IMR-90 (cell line): ENCODE measurements at regions not wholly inside any gene's neighbourhood (a gene's known extent, or its start where the extent isn't known, plus 50 kb on each side); places are given as distances from the start of the nearest gene placed in this dataset.

Source experiments
- ATAC-seq: fragments of 200-7000 bp; cut with Tn5 transposase; 2 replicates; pipeline ENCODE4 v1.9.1; 2020; ENCODE audit warnings: low read depth, mild to moderate bottlenecking, moderate library complexity
- BruUV-seq: library from RNA; stranded (reverse); fragments of 400-500 nt; replicated peaks from 2 replicates; lab custom pipeline; 2021; lab: Mats Ljungman, UMichigan
- CTCF ChIA-PET: fragments of 300-600 bp; formaldehyde crosslinking; extraction: SDS; loops from one replicate; lab custom pipeline; 2021; ENCODE audit warnings: antibody characterized with exemption; lab: Yijun Ruan, JAX
- POLR2A ChIA-PET: fragments of 300-600 bp; sonication (Branson Sonifier 250); formaldehyde crosslinking; loops from one replicate; lab custom pipeline; 2022; ENCODE audit warnings: antibody characterized with exemption; ENCODE audit not compliant: unreplicated experiment; lab: Charles Lee
- DNase-seq: peaks from one replicate; pipeline ENCODE4 v3.0.0; 2013
- H2AFZ ChIP-seq: replicated peaks from 2 replicates; pipeline ENCODE3; 2013; ENCODE audit warnings: low read length, mild to moderate bottlenecking; ENCODE audit not compliant: poor library complexity
- H2AK5ac ChIP-seq: 2 replicates; pipeline ENCODE4 v1.6.1; 2013; ENCODE audit warnings: low read depth, low read length, inconsistent platforms
- H2AK9ac ChIP-seq: replicated peaks from 2 replicates; pipeline ENCODE3; 2013; ENCODE audit warnings: mild to moderate bottlenecking, low read depth, low read length, moderate library complexity; ENCODE audit not compliant: poor library complexity
- H2BK120ac ChIP-seq: 2 replicates; pipeline ENCODE4 v1.6.1; 2013; ENCODE audit warnings: low read depth, low read length, inconsistent platforms
- H2BK15ac ChIP-seq: 3 replicates; pipeline ENCODE4 v1.6.1; 2013; ENCODE audit warnings: low read depth, low read length, inconsistent platforms
- H2BK20ac ChIP-seq: 2 replicates; pipeline ENCODE4 v1.6.1; 2013; ENCODE audit warnings: low read depth, mild to moderate bottlenecking, inconsistent platforms, low read length, moderate library complexity
- H2BK5ac ChIP-seq: 2 replicates; pipeline ENCODE4 v1.6.1; 2013; ENCODE audit warnings: mild to moderate bottlenecking, low read depth, low read length, inconsistent platforms; ENCODE audit not compliant: poor library complexity, severe bottlenecking
- H3K14ac ChIP-seq: replicated peaks from 2 replicates; pipeline ENCODE4 v1.6.1; 2013; ENCODE audit warnings: low read depth, low read length, inconsistent platforms
- H3K18ac ChIP-seq: 2 replicates; pipeline ENCODE4 v1.6.1; 2013; ENCODE audit warnings: low read depth, low read length, control low read depth
- H3K23ac ChIP-seq: 2 replicates; pipeline ENCODE4 v1.6.1; 2013; ENCODE audit warnings: low read depth, low read length, inconsistent platforms
- H3K27ac ChIP-seq: 2 replicates; pipeline ENCODE4 v1.5.1; 2013; ENCODE audit warnings: mild to moderate bottlenecking, control low read depth, low read length; ENCODE audit not compliant: insufficient read depth
- H3K27me3 ChIP-seq: 2 replicates; pipeline ENCODE4 v1.6.1; 2013; ENCODE audit warnings: low read length; ENCODE audit not compliant: control insufficient read depth, insufficient read depth
- H3K36me3 ChIP-seq: 2 replicates; pipeline ENCODE4 v1.6.1; 2013; ENCODE audit warnings: low read length, mixed read lengths; ENCODE audit not compliant: control insufficient read depth, insufficient read depth
- H3K4ac ChIP-seq: 2 replicates; pipeline ENCODE4 v1.6.1; 2013; ENCODE audit warnings: low read depth, low read length, inconsistent platforms
- H3K4me1 ChIP-seq: 2 replicates; pipeline ENCODE4 v1.6.1; 2013; ENCODE audit warnings: low read length, mixed read lengths; ENCODE audit not compliant: control insufficient read depth, insufficient read depth
- H3K4me2 ChIP-seq: 2 replicates; pipeline ENCODE4 v1.6.1; 2013; ENCODE audit warnings: low read depth, mild to moderate bottlenecking, control low read depth, low read length, moderate library complexity
- H3K4me3 ChIP-seq: 2 replicates; pipeline ENCODE4 v1.5.1; 2013; ENCODE audit warnings: low read depth, mild to moderate bottlenecking, control low read depth, low read length, moderate library complexity; ENCODE audit not compliant: insufficient read depth
- H3K56ac ChIP-seq: 2 replicates; pipeline ENCODE4 v1.6.1; 2013; ENCODE audit warnings: low read length, inconsistent platforms; ENCODE audit not compliant: insufficient read depth; ENCODE audit errors: extremely low read depth
- H3K79me1 ChIP-seq, 2 experiments: 2 replicates each; pipeline ENCODE4 v1.6.1; 2013; ENCODE audit warnings: low read length in 2 of 2, inconsistent platforms in 1 of 2, low read depth in 1 of 2
- H3K9ac ChIP-seq: 2 replicates; pipeline ENCODE4 v1.6.1; 2013; ENCODE audit warnings: low read depth, low read length, control low read depth
- H3K9me1 ChIP-seq: 2 replicates; pipeline ENCODE4 v1.6.1; 2013; ENCODE audit warnings: low read length, inconsistent platforms; ENCODE audit not compliant: insufficient read depth
- H3K9me3 ChIP-seq: 2 replicates; pipeline ENCODE4 v1.6.1; 2013; ENCODE audit warnings: low read length; ENCODE audit not compliant: control insufficient read depth, insufficient read depth
- H4K20me1 ChIP-seq: 2 replicates; pipeline ENCODE4 v1.6.1; 2013; ENCODE audit warnings: low read length, inconsistent platforms; ENCODE audit not compliant: insufficient read depth
- H4K5ac ChIP-seq: 2 replicates; pipeline ENCODE4 v1.6.1; 2013; ENCODE audit warnings: mild to moderate bottlenecking, low read depth, low read length, control low read depth
- H4K8ac ChIP-seq, 2 experiments: 2 replicates each; pipeline ENCODE4 v1.6.1; 2013; ENCODE audit warnings: low read depth in 2 of 2, low read length in 2 of 2, control low read depth in 1 of 2, inconsistent platforms in 1 of 2
- H4K91ac ChIP-seq: 2 replicates; pipeline ENCODE4 v1.6.1; 2013; ENCODE audit warnings: low read depth, low read length, inconsistent platforms; ENCODE audit not compliant: insufficient read depth
- BHLHE40 ChIP-seq: fragments of 150-350 bp; IDR thresholded peaks from 2 replicates; pipeline ENCODE4 v1.6.1; 2016; ENCODE audit warnings: mild to moderate bottlenecking, low read depth, low read length
- CHD1 ChIP-seq: IDR thresholded peaks from 2 replicates; pipeline ENCODE4 v1.6.1; 2012; ENCODE audit warnings: low read depth, low read length, improper control_type of control experiment
- ELK1 ChIP-seq: fragments of 150-350 bp; IDR thresholded peaks from 2 replicates; pipeline ENCODE4 v1.6.1; 2016; ENCODE audit warnings: low read depth, mild to moderate bottlenecking, low read length, moderate library complexity, borderline replicate concordance
- MAZ ChIP-seq: IDR thresholded peaks from 2 replicates; pipeline ENCODE4 v1.6.1; 2012; ENCODE audit warnings: low read depth, mild to moderate bottlenecking, low read length, improper control_type of control experiment, moderate library complexity, borderline replicate concordance
- USF2 ChIP-seq: fragments of 150-350 bp; IDR thresholded peaks from 2 replicates; pipeline ENCODE4 v1.6.1; 2017; ENCODE audit warnings: mild to moderate bottlenecking, antibody characterized with exemption, low read length, low read depth
- WGBS, 2 experiments: methylation state at CpG; one replicate each; pipeline versions ENCODE4 v1.1.5 to v1.1.7; 2013; ENCODE audit warnings: missing lambda C conversion rate in 2 of 2; ENCODE audit not compliant: insufficient read length in 1 of 2; ENCODE audit errors: extremely low coverage in 2 of 2; 5-methylcytosine and 5-hydroxymethylcytosine counted together
- dilution Hi-C: fragments of 300-500 bp; cut with HindIII; formaldehyde crosslinking; loops from one replicate; pipeline ENCODE4 v1.14.3; 2018; ENCODE audit warnings: low sequenced_read_pairs; ENCODE audit not compliant: unreplicated experiment
- in situ Hi-C: fragments of 300-500 bp; cut with MboI; formaldehyde crosslinking; loops from 3 replicates; pipeline ENCODE4 v1.14.3; 2019; ENCODE audit warnings: low sequenced_read_pairs, inconsistent platforms, mixed read lengths
- intact Hi-C: fragments of 100-400 bp; cut with micrococcal nuclease; formaldehyde crosslinking; loops from 2 replicates; pipeline ENCODE4 v1.10.0; 2022

GRCh38 chr2:184125867-184126266 lies 472.5 kb upstream of the ZNF804A start:
- no peaks in the 10 kb centered on the region for H3K27me3 ChIP-seq
- H3K4ac ChIP-seq: no peak overlapping the region
- H4K8ac ChIP-seq: no peak overlapping the region
- peaks cover 8% of the 10 kb centered on the region for H3K9me3 ChIP-seq
- no peak overlapping the region for H3K4me2 ChIP-seq
- H3K14ac ChIP-seq: no peak overlapping the region
- H2BK15ac ChIP-seq: no peak overlapping the region
- H3K27ac ChIP-seq: no peak overlapping the region
- H3K9ac ChIP-seq: no peak overlapping the region
- no peak overlapping the region for H3K23ac ChIP-seq
- H2AK5ac ChIP-seq: no peak overlapping the region
- POLR2A ChIA-PET: no interaction called here
- H2AK9ac ChIP-seq: no peak overlapping the region
- no peaks in the 10 kb centered on the region for H3K36me3 ChIP-seq
- dilution Hi-C loops (no loop called here), intact Hi-C loops (no loop called here), in situ Hi-C loops (no loop called here)
- no peak overlapping the region for H2BK5ac ChIP-seq
- DNase-seq (no peak), ATAC-seq (no peak)
- CTCF ChIA-PET: no interaction called here
- no peak overlapping the region for H4K91ac ChIP-seq
- no peak overlapping the region for H2BK120ac ChIP-seq
- H3K9me1 ChIP-seq: no peaks in the 10 kb centered on the region
- H3K79me1 ChIP-seq: no peaks in the 10 kb centered on the region
- BruUV-seq: no TSS peak
- no peaks in the 10 kb centered on the region for H4K20me1 ChIP-seq
- H2BK20ac ChIP-seq: no peak overlapping the region
- no peaks in the 10 kb centered on the region for H3K4me1 ChIP-seq
- H3K18ac ChIP-seq: no peak overlapping the region
- TF ChIP-seq USF2 (no peak), BHLHE40 (no peak), MAZ (no peak), CHD1 (no peak), ELK1 (no peak)
- no peak overlapping the region for H3K56ac ChIP-seq
- no peak overlapping the region for H2AFZ ChIP-seq
- no CpG with 5 or more reads among the region's 2 CpGs for WGBS, 2 experiments
- H3K4me3 ChIP-seq: no peak overlapping the region
- H4K5ac ChIP-seq: no peak overlapping the region
